HepG2 (cell line): ENCODE measurements at regions not wholly inside any gene's neighbourhood (a gene's known extent, or its start where the extent isn't known, plus 50 kb on each side); places are given as distances from the start of the nearest gene placed in this dataset.
A peak's percentile ranks its signal among the peaks of the same experiment; 100 is the strongest.

Source experiments
- ARNT2 ChIP-seq: sonication (generic); formaldehyde crosslinking; IDR thresholded peaks from 2 replicates; pipeline ENCODE4 v1.8.0; 2022; ENCODE audit warnings: mild to moderate bottlenecking, low read depth, missing genetic modification reagents, moderate library complexity
- ATF5 ChIP-seq: sonication (generic); formaldehyde crosslinking; IDR thresholded peaks from 2 replicates; pipeline ENCODE4 v1.4.0; 2020; ENCODE audit warnings: mild to moderate bottlenecking, low read depth, missing genetic modification reagents
- ATM ChIP-seq: fragments of 450-650 bp; IDR thresholded peaks from 2 replicates; pipeline ENCODE4 v1.7.1; 2017; ENCODE audit warnings: mild to moderate bottlenecking, borderline replicate concordance
- CREM ChIP-seq, 2 experiments: sonication (generic) in 1 of 2; formaldehyde crosslinking in 1 of 2; IDR thresholded peaks; 2 replicates each; pipeline versions ENCODE4 v1.4.0 to v1.6.1; 2016 to 2020; ENCODE audit warnings: antibody characterized with exemption in 1 of 2, mild to moderate bottlenecking in 1 of 2, missing genetic modification reagents in 1 of 2
- ELF4 ChIP-seq: sonication (generic); formaldehyde crosslinking; IDR thresholded peaks from 2 replicates; pipeline ENCODE4 v1.5.0; 2020; ENCODE audit warnings: missing genetic modification reagents, mild to moderate bottlenecking, moderate library complexity, borderline replicate concordance
- JARID2 ChIP-seq: sonication (generic); formaldehyde crosslinking; IDR thresholded peaks from 2 replicates; pipeline ENCODE4 v1.8.1; 2023; ENCODE audit warnings: missing genetic modification reagents, inconsistent platforms; ENCODE audit not compliant: insufficient replicate concordance
- KDM5B ChIP-seq: sonication (generic); formaldehyde crosslinking; IDR thresholded peaks from 2 replicates; pipeline ENCODE4 v1.4.0; 2020; ENCODE audit warnings: missing genetic modification reagents, mild to moderate bottlenecking, borderline replicate concordance
- MLX ChIP-seq: IDR thresholded peaks from 2 replicates; pipeline ENCODE4 v1.6.1; 2016
- MXD1 ChIP-seq: sonication (generic); formaldehyde crosslinking; IDR thresholded peaks from 2 replicates; pipeline ENCODE4 v1.4.0; 2020; ENCODE audit warnings: mild to moderate bottlenecking, missing genetic modification reagents
- PAF1 ChIP-seq: IDR thresholded peaks from 2 replicates; pipeline ENCODE4 v1.6.1; 2016; ENCODE audit warnings: missing genetic modification reagents, missing compliant biosample characterization
- PHF20 ChIP-seq: sonication (generic); formaldehyde crosslinking; IDR thresholded peaks from 2 replicates; pipeline ENCODE4 v1.5.0; 2020; ENCODE audit warnings: mild to moderate bottlenecking, missing genetic modification reagents
- POLR2AphosphoS2 ChIP-seq: IDR thresholded peaks from 2 replicates; pipeline ENCODE4 v1.6.1; 2011; ENCODE audit warnings: low read depth, low read length, improper control_type of control experiment
- RARA ChIP-seq: IDR thresholded peaks from 2 replicates; pipeline ENCODE4 v1.6.1; 2016; ENCODE audit warnings: missing genetic modification reagents, missing compliant biosample characterization
- RBAK ChIP-seq: sonication (generic); formaldehyde crosslinking; IDR thresholded peaks from 2 replicates; pipeline ENCODE4 v1.5.1; 2020; ENCODE audit warnings: mild to moderate bottlenecking, missing genetic modification reagents
- RFXANK ChIP-seq: IDR thresholded peaks from 2 replicates; pipeline ENCODE4 v1.6.1; 2016
- SIX1 ChIP-seq: sonication (generic); formaldehyde crosslinking; IDR thresholded peaks from 2 replicates; pipeline ENCODE4 v1.4.0; 2020; ENCODE audit warnings: missing genetic modification reagents, borderline replicate concordance
- TBX2 ChIP-seq: sonication (generic); formaldehyde crosslinking; IDR thresholded peaks from 2 replicates; pipeline ENCODE4 v1.5.0; 2020; ENCODE audit warnings: missing genetic modification reagents, mild to moderate bottlenecking, borderline replicate concordance
- TP53 ChIP-seq: sonication (generic); formaldehyde crosslinking; conservative IDR thresholded peaks from 2 replicates; pipeline ENCODE4 v1.4.0; 2020; ENCODE audit warnings: missing genetic modification reagents
- ZFY ChIP-seq: sonication (generic); formaldehyde crosslinking; IDR thresholded peaks from 2 replicates; pipeline ENCODE4 v1.4.0; 2020; ENCODE audit warnings: missing genetic modification reagents
- ZNF24 ChIP-seq: fragments of 450-650 bp; IDR thresholded peaks from 2 replicates; pipeline ENCODE4 v1.6.1; 2017; ENCODE audit warnings: antibody characterized with exemption, mild to moderate bottlenecking
- ZNF709 ChIP-seq: sonication (generic); formaldehyde crosslinking; IDR thresholded peaks from 2 replicates; pipeline ENCODE4 v1.5.0; 2020; ENCODE audit warnings: mild to moderate bottlenecking, missing genetic modification reagents
- TF ChIP-seq, protein P1 (sequence below): sonication (generic); formaldehyde crosslinking; IDR thresholded peaks from 2 replicates; pipeline ENCODE4 v1.4.0; 2020; ENCODE audit warnings: missing genetic modification reagents, borderline replicate concordance
- TF ChIP-seq, protein P2 (sequence below): sonication (generic); formaldehyde crosslinking; conservative IDR thresholded peaks from 2 replicates; pipeline ENCODE4 v1.4.0; 2020; ENCODE audit warnings: missing genetic modification reagents

- no peak for TF ChIP-seq ATM
- TF ChIP-seq ARNT2 (CRISPR knock-in tag): peak; percentile 53; the same call in 1 of the 2 replicates
- no peak for TF ChIP-seq ELF4
- TF ChIP-seq ZNF24: peak; percentile 11; the same call in 1 of the 2 replicates
- TF ChIP-seq ZFY (CRISPR knock-in tag): peak; percentile 67; the same call in 1 of the 2 replicates
- 0 out of 2 replicates have a peak, but pooled peaks have one; percentile 31 for TF ChIP-seq ZNF709
- peak; percentile 57 for TF ChIP-seq TBX2 (CRISPR knock-in tag)
- TF ChIP-seq JARID2: no peak
- TF ChIP-seq MXD1 (CRISPR knock-in tag): no peak
- no peak; the same call in 1 of the 2 replicates for TF ChIP-seq CREM (IDR thresholded peaks at IDR 0.05)
- TF ChIP-seq CREM (CRISPR knock-in tag; IDR thresholded peaks at IDR 0.05): no peak
- no peak for TF ChIP-seq SIX1 (CRISPR knock-in tag)
- TF ChIP-seq, protein P1, sequence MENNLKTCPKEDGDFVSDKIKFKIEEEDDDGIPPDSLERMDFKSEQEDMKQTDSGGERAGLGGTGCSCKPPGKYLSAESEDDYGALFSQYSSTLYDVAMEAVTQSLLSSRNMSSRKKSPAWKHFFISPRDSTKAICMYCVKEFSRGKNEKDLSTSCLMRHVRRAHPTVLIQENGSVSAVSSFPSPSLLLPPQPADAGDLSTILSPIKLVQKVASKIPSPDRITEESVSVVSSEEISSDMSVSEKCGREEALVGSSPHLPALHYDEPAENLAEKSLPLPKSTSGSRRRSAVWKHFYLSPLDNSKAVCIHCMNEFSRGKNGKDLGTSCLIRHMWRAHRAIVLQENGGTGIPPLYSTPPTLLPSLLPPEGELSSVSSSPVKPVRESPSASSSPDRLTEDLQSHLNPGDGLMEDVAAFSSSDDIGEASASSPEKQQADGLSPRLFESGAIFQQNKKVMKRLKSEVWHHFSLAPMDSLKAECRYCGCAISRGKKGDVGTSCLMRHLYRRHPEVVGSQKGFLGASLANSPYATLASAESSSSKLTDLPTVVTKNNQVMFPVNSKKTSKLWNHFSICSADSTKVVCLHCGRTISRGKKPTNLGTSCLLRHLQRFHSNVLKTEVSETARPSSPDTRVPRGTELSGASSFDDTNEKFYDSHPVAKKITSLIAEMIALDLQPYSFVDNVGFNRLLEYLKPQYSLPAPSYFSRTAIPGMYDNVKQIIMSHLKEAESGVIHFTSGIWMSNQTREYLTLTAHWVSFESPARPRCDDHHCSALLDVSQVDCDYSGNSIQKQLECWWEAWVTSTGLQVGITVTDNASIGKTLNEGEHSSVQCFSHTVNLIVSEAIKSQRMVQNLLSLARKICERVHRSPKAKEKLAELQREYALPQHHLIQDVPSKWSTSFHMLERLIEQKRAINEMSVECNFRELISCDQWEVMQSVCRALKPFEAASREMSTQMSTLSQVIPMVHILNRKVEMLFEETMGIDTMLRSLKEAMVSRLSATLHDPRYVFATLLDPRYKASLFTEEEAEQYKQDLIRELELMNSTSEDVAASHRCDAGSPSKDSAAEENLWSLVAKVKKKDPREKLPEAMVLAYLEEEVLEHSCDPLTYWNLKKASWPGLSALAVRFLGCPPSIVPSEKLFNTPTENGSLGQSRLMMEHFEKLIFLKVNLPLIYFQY (CRISPR knock-in tag): peak; percentile 64; the same call in 1 of the 2 replicates
- TF ChIP-seq KDM5B (CRISPR knock-in tag): peak; percentile 36; the same call in 1 of the 2 replicates
- TF ChIP-seq, protein P2, sequence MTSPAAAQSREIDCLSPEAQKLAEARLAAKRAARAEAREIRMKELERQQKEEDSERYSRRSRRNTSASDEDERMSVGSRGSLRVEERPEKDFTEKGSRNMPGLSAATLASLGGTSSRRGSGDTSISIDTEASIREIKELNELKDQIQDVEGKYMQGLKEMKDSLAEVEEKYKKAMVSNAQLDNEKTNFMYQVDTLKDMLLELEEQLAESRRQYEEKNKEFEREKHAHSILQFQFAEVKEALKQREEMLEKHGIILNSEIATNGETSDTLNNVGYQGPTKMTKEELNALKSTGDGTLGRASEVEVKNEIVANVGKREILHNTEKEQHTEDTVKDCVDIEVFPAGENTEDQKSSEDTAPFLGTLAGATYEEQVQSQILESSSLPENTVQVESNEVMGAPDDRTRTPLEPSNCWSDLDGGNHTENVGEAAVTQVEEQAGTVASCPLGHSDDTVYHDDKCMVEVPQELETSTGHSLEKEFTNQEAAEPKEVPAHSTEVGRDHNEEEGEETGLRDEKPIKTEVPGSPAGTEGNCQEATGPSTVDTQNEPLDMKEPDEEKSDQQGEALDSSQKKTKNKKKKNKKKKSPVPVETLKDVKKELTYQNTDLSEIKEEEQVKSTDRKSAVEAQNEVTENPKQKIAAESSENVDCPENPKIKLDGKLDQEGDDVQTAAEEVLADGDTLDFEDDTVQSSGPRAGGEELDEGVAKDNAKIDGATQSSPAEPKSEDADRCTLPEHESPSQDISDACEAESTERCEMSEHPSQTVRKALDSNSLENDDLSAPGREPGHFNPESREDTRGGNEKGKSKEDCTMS: no peak
- TF ChIP-seq RARA (CRISPR knock-in tag): peak; percentile 88
- TF ChIP-seq POLR2AphosphoS2: no peak
- no peak for TF ChIP-seq ATF5 (CRISPR knock-in tag)
- TF ChIP-seq TP53 (CRISPR knock-in tag): no peak
- peak; percentile 61; the same call in 1 of the 2 replicates for TF ChIP-seq RBAK (CRISPR knock-in tag)
- TF ChIP-seq RFXANK (CRISPR knock-in tag): no peak
- no peak for TF ChIP-seq PHF20 (CRISPR knock-in tag)
- 0 out of 2 replicates have a peak, but pooled peaks have one; percentile 10 for TF ChIP-seq MLX
- no peak for TF ChIP-seq PAF1 (CRISPR knock-in tag)
Measured at GRCh38 chr2:8571792-8572499, 109.9 kb upstream of the ID2 start (continued).
